ENCODE measurements at regions not wholly inside any gene's neighbourhood (a gene's known extent, or its start where the extent isn't known, plus 50 kb on each side); places are given as distances from the start of the nearest gene placed in this dataset.

DNA sequence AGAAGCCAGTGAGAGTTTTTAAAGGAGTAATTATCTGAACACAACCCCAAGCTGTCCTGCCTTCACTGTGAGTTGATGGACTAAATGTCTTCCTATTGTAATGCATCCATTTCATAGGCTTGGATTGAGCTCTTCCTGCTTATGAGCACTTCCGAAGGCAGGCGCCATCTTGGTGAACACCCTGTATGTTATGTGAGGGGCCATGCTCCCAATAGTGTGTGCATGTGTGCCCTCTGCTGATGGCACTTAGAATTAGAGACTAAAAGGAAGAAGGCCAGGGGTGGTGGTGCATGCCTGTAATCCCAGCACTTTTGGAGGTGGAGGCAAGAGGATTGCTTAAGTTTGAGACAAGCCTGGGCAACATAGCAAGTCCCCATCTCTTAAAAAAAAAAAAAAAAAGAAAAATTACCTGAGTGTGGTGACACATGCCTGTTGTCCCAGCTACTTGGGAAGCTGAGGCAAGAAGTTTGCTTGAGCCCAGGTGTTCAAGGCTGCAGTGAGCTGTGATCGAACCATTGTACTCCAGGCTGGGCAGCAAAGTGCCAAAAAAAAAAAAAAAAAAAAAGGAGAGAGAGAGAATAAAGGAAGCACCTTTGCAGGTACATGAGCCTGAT lies 65.0 kb downstream of the C9orf152 start:
- peak; percentile 33 for DNase-seq (ENCODE audit: low spot score)

GRCh38 chr9:110143485-110143884 lies 64.5 kb downstream of the C9orf152 start:
- DNase-seq (ENCODE audit: low spot score), result no peak

DNA sequence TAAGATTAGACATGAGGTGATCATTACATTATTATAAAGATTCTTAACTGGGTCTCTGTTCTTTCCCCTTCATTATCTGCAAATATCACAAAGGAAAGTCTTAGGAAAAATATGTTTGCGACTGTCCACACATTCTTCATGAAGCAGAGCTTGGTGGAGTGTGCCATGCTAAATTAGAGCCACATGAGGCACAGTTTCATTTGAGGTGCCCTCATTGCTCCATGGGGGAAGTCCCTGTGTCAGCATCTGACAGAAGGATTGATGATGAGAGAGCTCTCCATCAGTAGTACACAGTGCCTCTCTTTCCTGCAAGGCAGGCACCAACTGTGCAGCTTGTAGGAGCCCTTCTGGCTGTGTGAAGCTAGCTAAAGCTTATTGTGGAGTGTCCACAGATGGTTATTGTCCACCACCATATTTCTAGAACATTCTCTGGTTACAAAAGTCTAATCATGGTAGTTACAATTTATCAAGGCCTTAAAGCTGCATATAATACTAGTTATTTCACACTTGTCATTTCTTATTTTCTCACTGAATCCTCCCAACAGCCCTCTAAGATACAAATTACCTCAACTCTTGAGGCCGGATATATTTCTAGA lies 63.9 kb downstream of the C9orf152 start:
- no peak for DNase-seq (ENCODE audit: low spot score)

DNA sequence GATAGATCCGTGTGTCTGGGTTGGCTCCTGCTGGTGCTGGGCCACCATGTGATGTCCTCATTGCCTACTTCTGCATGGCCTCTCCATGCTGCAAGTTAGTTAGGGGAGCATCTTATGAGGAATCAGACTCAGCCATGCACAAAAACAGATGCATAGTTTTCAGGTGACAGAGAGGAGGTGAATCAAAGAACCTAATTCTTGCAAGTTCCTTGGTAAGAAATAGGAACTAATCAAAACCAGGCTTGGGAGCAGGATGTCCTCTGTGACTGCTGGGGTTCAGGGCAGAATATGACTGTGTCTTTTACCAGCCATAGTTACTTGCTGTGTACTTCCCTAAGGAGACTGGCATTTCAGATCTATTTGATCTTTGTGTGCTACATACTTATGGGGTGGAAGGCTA lies 61.6 kb downstream of the C9orf152 start:
- no peak for DNase-seq (ENCODE audit: low spot score)

- no peak for DNase-seq (ENCODE audit: low spot score)
These were observed 59.6 kb downstream of the C9orf152 start for GRCh38 chr9:110148384-110148783.

- no peak for DNase-seq (ENCODE audit: low spot score)
These were observed 59.1 kb downstream of the C9orf152 start for GRCh38 chr9:110148891-110149290.
